ENCODE measurements at regions not wholly inside any gene's neighbourhood (a gene's known extent, or its start where the extent isn't known, plus 50 kb on each side); places are given as distances from the start of the nearest gene placed in this dataset.

DNA sequence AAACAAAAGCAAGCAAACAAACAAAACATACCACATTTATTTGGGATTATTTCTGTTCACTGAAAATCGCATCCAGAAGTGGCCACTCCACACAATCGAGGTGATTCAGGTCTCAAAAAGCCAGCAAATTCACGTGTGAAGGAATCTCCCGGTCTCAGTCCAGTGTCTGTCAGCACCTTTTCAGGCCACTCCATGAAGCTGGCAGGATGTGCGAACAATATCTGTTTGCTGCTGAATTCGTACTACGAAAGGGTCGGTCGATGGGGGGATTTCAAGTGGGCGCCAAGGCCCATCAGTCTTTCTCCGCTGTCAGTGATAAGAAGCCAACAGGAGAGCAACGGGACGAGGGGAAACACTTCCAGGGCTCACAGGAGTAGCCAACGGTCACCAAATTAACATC lies 505.1 kb downstream of the IRX1 start:
- Histone ChIP-seq H3K36me3 (ENCODE audit: control insufficient read depth in 2 of 3, insufficient read depth in 3 of 3, low read length in 3 of 3) (no peaks in the 10 kb centered on the region), H3K9me3 (ENCODE audit: control insufficient read depth in 2 of 3, insufficient read depth in 1 of 3, low read length in 3 of 3) (no peaks in the 10 kb centered on the region), H3K9ac (ENCODE audit: low read length in 3 of 3) (no peak overlapping the region), H3K27ac (ENCODE audit: low read depth in 2 of 2, low read length in 2 of 2) (no peak overlapping the region), H3K27me3 (ENCODE audit: control insufficient read depth, insufficient read depth, low read length) (no peaks in the 10 kb centered on the region), H3K4me3 (ENCODE audit: low read length in 3 of 3) (no peak overlapping the region), H3K4me1 (ENCODE audit: control insufficient read depth in 2 of 3, insufficient read depth in 2 of 3, low read depth in 1 of 3, low read length in 3 of 3) (no peaks in the 10 kb centered on the region)
- DNase-seq, result no peak
- TF ChIP-seq, protein P1, sequence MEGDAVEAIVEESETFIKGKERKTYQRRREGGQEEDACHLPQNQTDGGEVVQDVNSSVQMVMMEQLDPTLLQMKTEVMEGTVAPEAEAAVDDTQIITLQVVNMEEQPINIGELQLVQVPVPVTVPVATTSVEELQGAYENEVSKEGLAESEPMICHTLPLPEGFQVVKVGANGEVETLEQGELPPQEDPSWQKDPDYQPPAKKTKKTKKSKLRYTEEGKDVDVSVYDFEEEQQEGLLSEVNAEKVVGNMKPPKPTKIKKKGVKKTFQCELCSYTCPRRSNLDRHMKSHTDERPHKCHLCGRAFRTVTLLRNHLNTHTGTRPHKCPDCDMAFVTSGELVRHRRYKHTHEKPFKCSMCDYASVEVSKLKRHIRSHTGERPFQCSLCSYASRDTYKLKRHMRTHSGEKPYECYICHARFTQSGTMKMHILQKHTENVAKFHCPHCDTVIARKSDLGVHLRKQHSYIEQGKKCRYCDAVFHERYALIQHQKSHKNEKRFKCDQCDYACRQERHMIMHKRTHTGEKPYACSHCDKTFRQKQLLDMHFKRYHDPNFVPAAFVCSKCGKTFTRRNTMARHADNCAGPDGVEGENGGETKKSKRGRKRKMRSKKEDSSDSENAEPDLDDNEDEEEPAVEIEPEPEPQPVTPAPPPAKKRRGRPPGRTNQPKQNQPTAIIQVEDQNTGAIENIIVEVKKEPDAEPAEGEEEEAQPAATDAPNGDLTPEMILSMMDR (IDR thresholded peaks at IDR 0.05; ENCODE audit: borderline replicate concordance, extremely low read depth, insufficient read depth), result no peak
- no peak for FAIRE-seq
- intact Hi-C loops (cut with DNase I), result no loop called here

DNA sequence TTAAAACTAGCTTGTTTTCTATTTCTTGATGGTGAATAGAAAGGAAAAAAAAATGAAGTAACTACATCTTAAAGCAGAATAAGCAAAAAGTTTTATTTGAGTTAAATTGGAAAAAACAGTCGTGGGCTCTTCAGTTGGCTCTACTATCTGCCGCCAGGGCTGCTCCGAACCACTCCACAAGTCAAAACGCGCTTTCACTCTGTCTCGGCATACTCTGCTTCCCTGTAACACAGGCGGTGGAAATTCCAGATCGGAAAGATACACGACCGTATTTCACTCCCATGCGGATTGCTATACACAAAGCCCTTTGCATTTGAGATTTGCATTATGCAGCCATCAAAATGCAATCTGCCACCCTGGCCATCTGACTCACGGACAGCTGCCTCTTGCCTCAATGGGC lies 505.6 kb downstream of the IRX1 start:
- FAIRE-seq (no peak), DNase-seq (no peak)
- intact Hi-C loops (cut with DNase I), result no loop called here
- no peaks in the 10 kb centered on the region for H3K27me3 ChIP-seq (ENCODE audit: control insufficient read depth, insufficient read depth, low read length)
- no peak overlapping the region for H3K9ac ChIP-seq (ENCODE audit: low read length in 3 of 3)
- H3K36me3 ChIP-seq (ENCODE audit: control insufficient read depth in 2 of 3, insufficient read depth in 3 of 3, low read length in 3 of 3), result no peaks in the 10 kb centered on the region
- H3K9me3 ChIP-seq (ENCODE audit: control insufficient read depth in 2 of 3, insufficient read depth in 1 of 3, low read length in 3 of 3), result no peaks in the 10 kb centered on the region
- H3K27ac ChIP-seq (ENCODE audit: low read depth in 2 of 2, low read length in 2 of 2), result no peak overlapping the region
- no peaks in the 10 kb centered on the region for H3K4me1 ChIP-seq (ENCODE audit: control insufficient read depth in 2 of 3, insufficient read depth in 2 of 3, low read depth in 1 of 3, low read length in 3 of 3)
- TF ChIP-seq, protein P1 (IDR thresholded peaks at IDR 0.05; ENCODE audit: borderline replicate concordance, extremely low read depth, insufficient read depth), result no peak
- no peak overlapping the region for H3K4me3 ChIP-seq (ENCODE audit: low read length in 3 of 3)

- intact Hi-C loops (cut with DNase I), result no loop called here
- TF ChIP-seq, protein P1 (IDR thresholded peaks at IDR 0.05; ENCODE audit: borderline replicate concordance, extremely low read depth, insufficient read depth), result no peak
- no peak for FAIRE-seq
These were observed 509.4 kb downstream of the IRX1 start for GRCh38 chr5:4104831-4105597.

DNA sequence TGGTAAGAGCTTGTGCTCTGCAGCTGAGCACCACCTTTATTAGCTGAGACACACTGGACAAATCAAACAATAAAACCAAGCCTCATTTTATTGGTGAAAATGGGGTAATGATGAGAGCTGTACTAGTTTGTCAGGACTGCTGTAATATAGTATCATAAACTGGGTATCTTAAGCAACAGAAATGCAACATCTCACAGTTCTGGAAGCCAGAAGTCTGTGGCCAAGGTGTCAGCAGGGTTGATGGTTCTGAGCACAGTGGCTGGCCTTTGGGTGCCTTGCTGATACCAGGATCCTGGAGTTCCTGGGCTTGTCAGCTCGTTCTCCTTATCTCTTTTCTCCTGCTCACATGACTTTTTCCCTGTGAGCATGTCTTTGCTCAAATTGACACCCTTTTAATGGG lies 513.1 kb downstream of the IRX1 start:
- no peaks in the 10 kb centered on the region for H3K36me3 ChIP-seq (ENCODE audit: control insufficient read depth in 2 of 3, insufficient read depth in 3 of 3, low read length in 3 of 3)
- H3K4me1 ChIP-seq (ENCODE audit: control insufficient read depth in 2 of 3, insufficient read depth in 2 of 3, low read depth in 1 of 3, low read length in 3 of 3), result no peaks in the 10 kb centered on the region

More at GRCh38 chr5:4104831-4105597, 509.4 kb downstream of the IRX1 start:
- Histone ChIP-seq H3K9ac (ENCODE audit: low read length in 3 of 3) (no peak overlapping the region), H3K4me3 (ENCODE audit: low read length in 3 of 3) (no peak overlapping the region), H3K36me3 (ENCODE audit: control insufficient read depth in 2 of 3, insufficient read depth in 3 of 3, low read length in 3 of 3) (no peaks in the 10 kb centered on the region), H3K4me1 (ENCODE audit: control insufficient read depth in 2 of 3, insufficient read depth in 2 of 3, low read depth in 1 of 3, low read length in 3 of 3) (no peaks in the 10 kb centered on the region), H3K9me3 (ENCODE audit: control insufficient read depth in 2 of 3, insufficient read depth in 1 of 3, low read length in 3 of 3) (no peaks in the 10 kb centered on the region), H3K27me3 (ENCODE audit: control insufficient read depth, insufficient read depth, low read length) (no peaks in the 10 kb centered on the region), H3K27ac (ENCODE audit: low read depth in 2 of 2, low read length in 2 of 2) (no peak overlapping the region)
- DNase-seq, result no peak

More for the DNA sequence above, 513.1 kb downstream of the IRX1 start:
- Histone ChIP-seq H3K4me3 (ENCODE audit: low read length in 3 of 3) (no peak overlapping the region), H3K9me3 (ENCODE audit: control insufficient read depth in 2 of 3, insufficient read depth in 1 of 3, low read length in 3 of 3) (no peaks in the 10 kb centered on the region), H3K27ac (ENCODE audit: low read depth in 2 of 2, low read length in 2 of 2) (no peak overlapping the region), H3K27me3 (ENCODE audit: control insufficient read depth, insufficient read depth, low read length) (no peaks in the 10 kb centered on the region), H3K9ac (ENCODE audit: low read length in 3 of 3) (no peak overlapping the region)
- TF ChIP-seq, protein P1 (IDR thresholded peaks at IDR 0.05; ENCODE audit: borderline replicate concordance, extremely low read depth, insufficient read depth), result no peak
- FAIRE-seq (no peak), DNase-seq (no peak)
- intact Hi-C loops (cut with DNase I), result no loop called here

Measured in kidney (tissue), 13 donors.